HCT116 (cell line): ENCODE measurements at regions not wholly inside any gene's neighbourhood (a gene's known extent, or its start where the extent isn't known, plus 50 kb on each side); places are given as distances from the start of the nearest gene placed in this dataset.

Experiments used
- ATAC-seq: fragments of 200-7000 bp; cut with Tn5 transposase; 2 replicates; pipeline ENCODE4 v1.9.1; 2020; ENCODE audit warnings: mild to moderate bottlenecking, moderate library complexity
- BruUV-seq: library from RNA; stranded (reverse); fragments of 400-500 nt; replicated peaks from 2 replicates; lab custom pipeline; 2021; lab: Mats Ljungman, UMichigan
- CTCF ChIA-PET: fragments of 300-600 bp; sonication (Branson Sonifier 250); formaldehyde crosslinking; loops from one replicate; lab custom pipeline; 2021; ENCODE audit warnings: antibody characterized with exemption; lab: Charles Lee
- POLR2A ChIA-PET: fragments of 300-600, 350-600 bp; sonication (Branson Sonifier 250); formaldehyde crosslinking; loops from one replicate; lab custom pipeline; 2021; ENCODE audit warnings: antibody characterized with exemption; lab: Charles Lee
- RAD21 ChIA-PET, 2 experiments: fragments of 300-600 bp; sonication (Branson Sonifier 250); formaldehyde crosslinking; loops; one replicate each; lab custom pipeline; 2023; ENCODE audit warnings: low total read pairs in 2 of 2; ENCODE audit not compliant: uncharacterized antibody in 2 of 2, unreplicated experiment in 2 of 2, low non-redundant PET in 1 of 2; lab: Charles Lee
- DNase-seq: peaks from one replicate; pipeline ENCODE4 v3.0.0-alpha.2; 2010; ENCODE audit warnings: low read depth, low spot score
- H2AFZ ChIP-seq: fragments of 200-600 bp; shearing (Covaris generic), sonication (generic); 2 replicates; pipeline ENCODE4 v1.6.1; 2017; ENCODE audit warnings: low read depth, mixed run types, mixed read lengths, antibody characterized with exemption, low read length; ENCODE audit not compliant: poor library complexity, severe bottlenecking
- H3K27ac ChIP-seq: 2 replicates; pipeline ENCODE4 v1.5.1; 2012; ENCODE audit warnings: low read depth, low read length
- H3K27me3 ChIP-seq: fragments of 200-600 bp; sonication (generic); 2 replicates; pipeline ENCODE4 v1.6.1; 2016; ENCODE audit warnings: mixed run types, low read length, mixed read lengths; ENCODE audit not compliant: insufficient read depth
- H3K36me3 ChIP-seq, 2 experiments: fragments of 200-500 bp in 1 of 2; fragments of 200-600 bp in 1 of 2; sonication (Bioruptor generic) in 1 of 2; sonication (generic) in 1 of 2; 2 replicates each; pipeline versions ENCODE4 v1.5.1 to v1.6.1; 2014 to 2016; ENCODE audit warnings: low read length in 2 of 2, inconsistent platforms in 1 of 2, mixed read lengths in 1 of 2, mixed run types in 1 of 2; ENCODE audit not compliant: insufficient read depth in 2 of 2, control insufficient read depth in 1 of 2
- H3K4me1 ChIP-seq, 2 experiments: fragments of 200-600 bp in 1 of 2; sonication (generic) in 1 of 2; 2 replicates each; pipeline versions ENCODE4 v1.5.1 to v1.6.1; 2012 to 2017; ENCODE audit warnings: low read length in 2 of 2, inconsistent platforms in 1 of 2, mild to moderate bottlenecking in 1 of 2, mixed read lengths in 1 of 2, mixed run types in 1 of 2, moderate library complexity in 1 of 2; ENCODE audit not compliant: insufficient read depth in 2 of 2, control insufficient read depth in 1 of 2
- H3K4me2 ChIP-seq: fragments of 200-600 bp; sonication (generic); 2 replicates; pipeline ENCODE4 v1.6.1; 2017; ENCODE audit warnings: mixed run types, low read length, mixed read lengths
- H3K4me3 ChIP-seq, 2 experiments: fragments of 200-600 bp in 1 of 2; sonication (generic) in 1 of 2; replicated peaks in 1 of 2; 2 replicates each; pipeline ENCODE4 v1.5.1; 2011 to 2016; ENCODE audit warnings: low read length in 2 of 2, control low read depth in 1 of 2, low read depth in 1 of 2, mild to moderate bottlenecking in 1 of 2, mixed read lengths in 1 of 2, mixed run types in 1 of 2
- H3K79me2 ChIP-seq: fragments of 200-600 bp; sonication (generic); 2 replicates; pipeline ENCODE4 v1.6.1; 2017; ENCODE audit warnings: mild to moderate bottlenecking, mixed run types, low read length, moderate library complexity, mixed read lengths; ENCODE audit not compliant: insufficient read depth
- H3K9ac ChIP-seq: fragments of 200-600 bp; sonication (generic); 2 replicates; pipeline ENCODE4 v1.6.1; 2016; ENCODE audit warnings: low read length, mixed read lengths
- H3K9me2 ChIP-seq: fragments of 200-600 bp; sonication (generic), shearing (Covaris generic); 2 replicates; pipeline ENCODE4 v1.6.1; 2017; ENCODE audit warnings: mixed run types, mild to moderate bottlenecking, moderate library complexity; ENCODE audit not compliant: insufficient read depth
- H3K9me3 ChIP-seq, 2 experiments: fragments of 200-500 bp in 1 of 2; fragments of 200-600 bp in 1 of 2; sonication (Bioruptor generic) in 1 of 2; sonication (generic) in 1 of 2; 2 replicates each; pipeline ENCODE4 v1.6.1; 2014 to 2017; ENCODE audit warnings: low read length in 2 of 2, mixed read lengths in 2 of 2, inconsistent platforms in 1 of 2, low read depth in 1 of 2, mild to moderate bottlenecking in 1 of 2, mixed run types in 1 of 2, moderate library complexity in 1 of 2; ENCODE audit not compliant: control insufficient read depth in 1 of 2, insufficient read depth in 1 of 2
- H4K20me1 ChIP-seq: fragments of 200-600 bp; sonication (generic), shearing (Covaris generic); 2 replicates; pipeline ENCODE4 v1.6.1; 2017; ENCODE audit warnings: mixed run types, mild to moderate bottlenecking, moderate library complexity; ENCODE audit not compliant: insufficient read depth
- ATF3 ChIP-seq: IDR thresholded peaks from 2 replicates; pipeline ENCODE4 v1.6.1; 2012
- CEBPB ChIP-seq: IDR thresholded peaks from 2 replicates; pipeline ENCODE4 v1.6.1; 2012; ENCODE audit warnings: low read depth
- EGR1 ChIP-seq: IDR thresholded peaks from 2 replicates; pipeline ENCODE4 v1.6.1; 2012; ENCODE audit warnings: low read depth
- ELF1 ChIP-seq: IDR thresholded peaks from 2 replicates; pipeline ENCODE4 v1.6.1; 2012; ENCODE audit warnings: low read depth, borderline replicate concordance
- EZH2 ChIP-seq: fragments of 200-600 bp; sonication (generic); IDR thresholded peaks from 2 replicates; pipeline ENCODE4 v1.6.1; 2017; ENCODE audit warnings: antibody characterized with exemption, mixed run types
- FOSL1 ChIP-seq: IDR thresholded peaks from 2 replicates; pipeline ENCODE4 v1.6.1; 2012; ENCODE audit warnings: low read depth
- JUND ChIP-seq: IDR thresholded peaks from 2 replicates; pipeline ENCODE4 v1.6.1; 2012
- POLR2AphosphoS5 ChIP-seq: IDR thresholded peaks from 2 replicates; pipeline ENCODE4 v1.6.1; 2011; ENCODE audit warnings: mild to moderate bottlenecking, low read depth, low read length, moderate library complexity
- RAD21 ChIP-seq: IDR thresholded peaks from 2 replicates; pipeline ENCODE4 v1.6.1; 2012; ENCODE audit warnings: low read depth, mild to moderate bottlenecking
- SP1 ChIP-seq: IDR thresholded peaks from 2 replicates; pipeline ENCODE4 v1.6.1; 2012; ENCODE audit warnings: low read depth
- YY1 ChIP-seq: IDR thresholded peaks from 2 replicates; pipeline ENCODE4 v1.6.1; 2011; ENCODE audit warnings: low read length, low read depth, moderate library complexity, mild to moderate bottlenecking; ENCODE audit not compliant: insufficient replicate concordance; ENCODE audit errors: extremely low read depth
- ZNF274 ChIP-seq: fragments of 200-500 bp; sonication (Bioruptor generic); IDR thresholded peaks from 2 replicates; pipeline ENCODE4 v1.6.1; 2014; ENCODE audit warnings: mild to moderate bottlenecking, low read depth, low read length, inconsistent platforms
- intact Hi-C: fragments of 100-400 bp; cut with micrococcal nuclease; formaldehyde crosslinking; loops from 2 replicates; pipeline ENCODE4 v1.10.0; 2022
- TF ChIP-seq, protein P1 (sequence below): IDR thresholded peaks from 2 replicates; pipeline ENCODE4 v1.6.1; 2012; ENCODE audit warnings: low read depth
- TF ChIP-seq, protein P2 (sequence below), 3 experiments: fragments of 200-600 bp in 1 of 3; sonication (generic) in 1 of 3; IDR thresholded peaks in 2 of 3; conservative IDR thresholded peaks in 1 of 3; 2 replicates each; pipeline ENCODE4 v1.5.1; 2012 to 2017; ENCODE audit warnings: low read depth in 2 of 3, low read length in 2 of 3, antibody characterized with exemption in 1 of 3, borderline replicate concordance in 1 of 3, control low read depth in 1 of 3, mild to moderate bottlenecking in 1 of 3, mixed read lengths in 1 of 3, mixed run types in 1 of 3, moderate library complexity in 1 of 3; ENCODE audit not compliant: insufficient read depth in 1 of 3
- TF ChIP-seq, protein P3 (sequence below): IDR thresholded peaks from 2 replicates; pipeline ENCODE4 v1.6.1; 2012

GRCh38 chr10:106053061-106053460, 1111.4 kb downstream of the SORCS1 start:
- no TSS peak for BruUV-seq
- TF ChIP-seq POLR2AphosphoS5 (no peak), FOSL1 (no peak), JUND (no peak), EZH2 (no peak), YY1 (no peak)
- Histone ChIP-seq H3K27ac (no peak overlapping the region), H3K79me2 (no peaks in the 10 kb centered on the region), H3K36me3 (no peaks in the 10 kb centered on the region), H4K20me1 (no peaks in the 10 kb centered on the region), H3K27me3 (no peaks in the 10 kb centered on the region), H3K4me2 (no peak overlapping the region), H3K9ac (no peak overlapping the region), H3K4me3 (no peak overlapping the region), H3K4me1 (no peaks in the 10 kb centered on the region), H2AFZ (no peak overlapping the region), H3K9me2 (no peaks in the 10 kb centered on the region), H3K9me3 (peaks cover 40 to 44% of the 10 kb centered on the region in 2 experiments)
- ChIA-PET RAD21 (no interaction called here), CTCF (no interaction called here), POLR2A (no interaction called here)
- DNase-seq, result no peak
- intact Hi-C loops, result no loop called here
- ATAC-seq, result no peak

DNA sequence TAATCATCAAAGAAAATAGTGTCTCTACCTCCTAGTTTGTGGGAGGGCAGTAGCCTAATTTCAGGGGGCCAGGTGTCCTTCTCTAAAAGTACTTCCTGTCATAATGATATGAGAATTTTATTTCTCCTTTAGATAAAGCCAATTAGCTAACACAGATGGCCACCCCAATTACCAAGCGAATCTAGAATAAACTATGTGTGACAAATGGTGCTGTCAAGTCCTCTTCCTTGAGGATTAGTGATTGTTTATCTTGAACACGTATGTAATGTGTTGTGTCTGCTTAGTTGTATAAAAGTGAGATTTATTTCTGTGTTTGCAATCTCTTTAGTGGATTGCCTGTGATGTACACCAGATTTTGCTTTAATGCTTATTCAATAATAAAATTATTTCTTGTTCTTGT, 1120.0 kb downstream of the SORCS1 start:
- H3K36me3 ChIP-seq, result no peaks in the 10 kb centered on the region
- H3K9ac ChIP-seq, result no peak overlapping the region
- CTCF ChIA-PET, result no interaction called here
- no peak overlapping the region for H3K4me2 ChIP-seq
- RAD21 ChIA-PET, result no interaction called here
- no peaks in the 10 kb centered on the region for H3K79me2 ChIP-seq
- POLR2A ChIA-PET, result no interaction called here
- intact Hi-C loops, result no loop called here
- no peak overlapping the region for H2AFZ ChIP-seq
- DNase-seq (no peak), ATAC-seq (no peak)
- H3K4me3 ChIP-seq, result no peak overlapping the region
- no peak overlapping the region for H3K27ac ChIP-seq
- no peaks in the 10 kb centered on the region for H3K4me1 ChIP-seq
- H3K27me3 ChIP-seq, result no peaks in the 10 kb centered on the region
- H3K9me3 ChIP-seq, result peaks cover 32 to 53% of the 10 kb centered on the region in 2 experiments
- no peaks in the 10 kb centered on the region for H3K9me2 ChIP-seq
- BruUV-seq, result no TSS peak
- no peaks in the 10 kb centered on the region for H4K20me1 ChIP-seq
- TF ChIP-seq, protein P1, sequence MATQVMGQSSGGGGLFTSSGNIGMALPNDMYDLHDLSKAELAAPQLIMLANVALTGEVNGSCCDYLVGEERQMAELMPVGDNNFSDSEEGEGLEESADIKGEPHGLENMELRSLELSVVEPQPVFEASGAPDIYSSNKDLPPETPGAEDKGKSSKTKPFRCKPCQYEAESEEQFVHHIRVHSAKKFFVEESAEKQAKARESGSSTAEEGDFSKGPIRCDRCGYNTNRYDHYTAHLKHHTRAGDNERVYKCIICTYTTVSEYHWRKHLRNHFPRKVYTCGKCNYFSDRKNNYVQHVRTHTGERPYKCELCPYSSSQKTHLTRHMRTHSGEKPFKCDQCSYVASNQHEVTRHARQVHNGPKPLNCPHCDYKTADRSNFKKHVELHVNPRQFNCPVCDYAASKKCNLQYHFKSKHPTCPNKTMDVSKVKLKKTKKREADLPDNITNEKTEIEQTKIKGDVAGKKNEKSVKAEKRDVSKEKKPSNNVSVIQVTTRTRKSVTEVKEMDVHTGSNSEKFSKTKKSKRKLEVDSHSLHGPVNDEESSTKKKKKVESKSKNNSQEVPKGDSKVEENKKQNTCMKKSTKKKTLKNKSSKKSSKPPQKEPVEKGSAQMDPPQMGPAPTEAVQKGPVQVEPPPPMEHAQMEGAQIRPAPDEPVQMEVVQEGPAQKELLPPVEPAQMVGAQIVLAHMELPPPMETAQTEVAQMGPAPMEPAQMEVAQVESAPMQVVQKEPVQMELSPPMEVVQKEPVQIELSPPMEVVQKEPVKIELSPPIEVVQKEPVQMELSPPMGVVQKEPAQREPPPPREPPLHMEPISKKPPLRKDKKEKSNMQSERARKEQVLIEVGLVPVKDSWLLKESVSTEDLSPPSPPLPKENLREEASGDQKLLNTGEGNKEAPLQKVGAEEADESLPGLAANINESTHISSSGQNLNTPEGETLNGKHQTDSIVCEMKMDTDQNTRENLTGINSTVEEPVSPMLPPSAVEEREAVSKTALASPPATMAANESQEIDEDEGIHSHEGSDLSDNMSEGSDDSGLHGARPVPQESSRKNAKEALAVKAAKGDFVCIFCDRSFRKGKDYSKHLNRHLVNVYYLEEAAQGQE, result no peak
- TF ChIP-seq ATF3, result no peak
- no peak for TF ChIP-seq ZNF274
- TF ChIP-seq, protein P2, sequence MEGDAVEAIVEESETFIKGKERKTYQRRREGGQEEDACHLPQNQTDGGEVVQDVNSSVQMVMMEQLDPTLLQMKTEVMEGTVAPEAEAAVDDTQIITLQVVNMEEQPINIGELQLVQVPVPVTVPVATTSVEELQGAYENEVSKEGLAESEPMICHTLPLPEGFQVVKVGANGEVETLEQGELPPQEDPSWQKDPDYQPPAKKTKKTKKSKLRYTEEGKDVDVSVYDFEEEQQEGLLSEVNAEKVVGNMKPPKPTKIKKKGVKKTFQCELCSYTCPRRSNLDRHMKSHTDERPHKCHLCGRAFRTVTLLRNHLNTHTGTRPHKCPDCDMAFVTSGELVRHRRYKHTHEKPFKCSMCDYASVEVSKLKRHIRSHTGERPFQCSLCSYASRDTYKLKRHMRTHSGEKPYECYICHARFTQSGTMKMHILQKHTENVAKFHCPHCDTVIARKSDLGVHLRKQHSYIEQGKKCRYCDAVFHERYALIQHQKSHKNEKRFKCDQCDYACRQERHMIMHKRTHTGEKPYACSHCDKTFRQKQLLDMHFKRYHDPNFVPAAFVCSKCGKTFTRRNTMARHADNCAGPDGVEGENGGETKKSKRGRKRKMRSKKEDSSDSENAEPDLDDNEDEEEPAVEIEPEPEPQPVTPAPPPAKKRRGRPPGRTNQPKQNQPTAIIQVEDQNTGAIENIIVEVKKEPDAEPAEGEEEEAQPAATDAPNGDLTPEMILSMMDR (IDR thresholded peaks at IDR 0.05 in 2 of 3, conservative IDR thresholded peaks at IDR 0.05 in 1 of 3; ENCODE audit: borderline replicate concordance in 1 of 3, insufficient read depth in 1 of 3, low read depth in 2 of 3, low read length in 2 of 3), result no peak
- no peak for TF ChIP-seq EGR1
- TF ChIP-seq JUND, result no peak
- TF ChIP-seq POLR2AphosphoS5, result no peak
- no peak for TF ChIP-seq RAD21
- no peak for TF ChIP-seq ELF1
- TF ChIP-seq EZH2, result no peak
- TF ChIP-seq, protein P3, sequence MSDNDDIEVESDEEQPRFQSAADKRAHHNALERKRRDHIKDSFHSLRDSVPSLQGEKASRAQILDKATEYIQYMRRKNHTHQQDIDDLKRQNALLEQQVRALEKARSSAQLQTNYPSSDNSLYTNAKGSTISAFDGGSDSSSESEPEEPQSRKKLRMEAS, result no peak
- TF ChIP-seq FOSL1, result no peak
- no peak for TF ChIP-seq CEBPB
- no peak for TF ChIP-seq SP1
